COLO829 (cell line): ENCODE measurements at regions not wholly inside any gene's neighbourhood (a gene's known extent, or its start where the extent isn't known, plus 50 kb on each side); places are given as distances from the start of the nearest gene placed in this dataset.

Experiments
- DNase-seq: peaks from one replicate; pipeline ENCODE4 v3.0.0; 2012; ENCODE audit warnings: low spot score

- no peak for DNase-seq
Measured at GRCh38 chr3:194067949-194068362, 68.0 kb upstream of the HES1 start.

GRCh38 chr3:194069421-194070219 lies 66.3 kb upstream of the HES1 start:
- no peak for DNase-seq

- no peak for DNase-seq
Measured at GRCh38 chr3:194070220-194070633, 65.7 kb upstream of the HES1 start.

- DNase-seq: peak; percentile 70
Measured at GRCh38 chr3:194070634-194071409, 65.1 kb upstream of the HES1 start.

GRCh38 chr3:194072097-194072428 lies 63.9 kb upstream of the HES1 start:
- no peak for DNase-seq

- DNase-seq: no peak
Measured at GRCh38 chr3:194072691-194073279, 63.2 kb upstream of the HES1 start.

GRCh38 chr3:194073926-194074325 lies 62.0 kb upstream of the HES1 start:
- DNase-seq: no peak

GRCh38 chr3:194075088-194075615 lies 60.8 kb upstream of the HES1 start:
- DNase-seq: no peak

GRCh38 chr3:194075802-194076460 lies 60.0 kb upstream of the HES1 start:
- no peak for DNase-seq

- no peak for DNase-seq
Measured at GRCh38 chr3:194076475-194076874, 59.5 kb upstream of the HES1 start.

GRCh38 chr3:194077602-194078001 lies 58.3 kb upstream of the HES1 start:
- DNase-seq: no peak

GRCh38 chr3:194078045-194078821 lies 57.7 kb upstream of the HES1 start:
- no peak for DNase-seq

GRCh38 chr3:194079702-194080172 lies 56.2 kb upstream of the HES1 start:
- peak; percentile 38 for DNase-seq

- DNase-seq: no peak
Measured at GRCh38 chr3:194080436-194080835, 55.5 kb upstream of the HES1 start.

- DNase-seq: no peak
Measured at GRCh38 chr3:194080913-194081800, 54.8 kb upstream of the HES1 start.

GRCh38 chr3:194081826-194082225 lies 54.1 kb upstream of the HES1 start:
- DNase-seq: no peak

- no peak for DNase-seq
Measured at GRCh38 chr3:194082743-194083636, 53.0 kb upstream of the HES1 start.

- no peak for DNase-seq
Measured at GRCh38 chr3:194083637-194084224, 52.2 kb upstream of the HES1 start.

GRCh38 chr3:194084284-194084683 lies 51.7 kb upstream of the HES1 start:
- DNase-seq: no peak
